HG03565 (cell line): ENCODE measurements at regions not wholly inside any gene's neighbourhood (a gene's known extent, or its start where the extent isn't known, plus 50 kb on each side); places are given as distances from the start of the nearest gene placed in this dataset.

ENCODE experiments used
- ATAC-seq: cut with Tn5 transposase; IDR thresholded peaks from one replicate; pipeline ENCODE4 v1.9.1; 2021; ENCODE audit warnings: mild to moderate bottlenecking, moderate library complexity; ENCODE audit not compliant: unreplicated experiment

GRCh38 chr4:41451961-41452360, 86.0 kb upstream of the LIMCH1 start:
- ATAC-seq: no peak

- no peak for ATAC-seq
Measured at GRCh38 chr4:41452484-41453225, 85.3 kb upstream of the LIMCH1 start.

- ATAC-seq: no peak
Measured at GRCh38 chr4:41454423-41454822, 83.5 kb upstream of the LIMCH1 start.

GRCh38 chr4:41455206-41455605, 82.8 kb upstream of the LIMCH1 start:
- no peak for ATAC-seq

GRCh38 chr4:41456559-41457101, 81.3 kb upstream of the LIMCH1 start:
- no peak for ATAC-seq

- ATAC-seq: no peak
Measured at GRCh38 chr4:41458689-41459088, 79.3 kb upstream of the LIMCH1 start.

GRCh38 chr4:41460641-41461040, 77.3 kb upstream of the LIMCH1 start:
- no peak for ATAC-seq

- no peak for ATAC-seq
Measured at GRCh38 chr4:41461780-41462307, 76.1 kb upstream of the LIMCH1 start.

GRCh38 chr4:41465146-41465761, 72.7 kb upstream of the LIMCH1 start:
- no peak for ATAC-seq

- ATAC-seq: no peak
Measured at GRCh38 chr4:41466249-41466648, 71.7 kb upstream of the LIMCH1 start.

GRCh38 chr4:41468122-41468521, 69.8 kb upstream of the LIMCH1 start:
- ATAC-seq: no peak

- no peak for ATAC-seq
Measured at GRCh38 chr4:41471126-41472071, 66.6 kb upstream of the LIMCH1 start.

- no peak for ATAC-seq
Measured at GRCh38 chr4:41472081-41472480, 65.9 kb upstream of the LIMCH1 start.

GRCh38 chr4:41473176-41473575, 64.8 kb upstream of the LIMCH1 start:
- ATAC-seq: no peak

GRCh38 chr4:41475402-41475801, 62.6 kb upstream of the LIMCH1 start:
- no peak for ATAC-seq

- no peak for ATAC-seq
Measured at GRCh38 chr4:41476310-41476885, 61.6 kb upstream of the LIMCH1 start.

GRCh38 chr4:41477181-41477905, 60.6 kb upstream of the LIMCH1 start:
- no peak for ATAC-seq

GRCh38 chr4:41478518-41478917, 59.4 kb upstream of the LIMCH1 start:
- no peak for ATAC-seq

- no peak for ATAC-seq
Measured at GRCh38 chr4:41480896-41481311, 57.1 kb upstream of the LIMCH1 start.

- ATAC-seq: no peak
Measured at GRCh38 chr4:41483771-41484170, 54.2 kb upstream of the LIMCH1 start.
